ENCODE measurements at regions not wholly inside any gene's neighbourhood (a gene's known extent, or its start where the extent isn't known, plus 50 kb on each side); places are given as distances from the start of the nearest gene placed in this dataset.
"Not testable (repeated sequence)": the region's sequence is repeated elsewhere in the genome, so short reads cannot be mapped to it uniquely, and the experiment has no call there.

DNA sequence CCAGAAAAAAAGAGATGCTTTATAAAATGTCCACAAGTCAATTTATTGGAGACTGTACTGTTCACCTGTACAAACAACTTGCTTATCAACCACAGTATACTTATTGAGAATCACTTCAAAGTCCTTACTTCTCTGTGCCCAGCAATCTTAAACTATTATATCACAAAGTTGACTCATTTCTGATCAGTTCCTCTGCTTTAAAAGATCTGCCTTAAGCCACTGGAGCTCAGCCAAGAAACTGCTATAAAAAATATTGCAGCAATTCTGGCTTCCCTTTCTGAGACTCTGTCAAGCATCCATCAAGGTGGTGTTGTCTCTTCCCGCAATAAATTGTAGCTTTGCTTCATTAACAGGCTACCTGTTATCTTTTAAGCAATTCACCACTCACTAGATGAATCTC, 375.2 kb upstream of the SPHKAP start:
- no peak for DNase-seq (ENCODE audit: extremely low read depth in 1 of 11, low read depth in 9 of 11, low spot score in 4 of 11)

DNA sequence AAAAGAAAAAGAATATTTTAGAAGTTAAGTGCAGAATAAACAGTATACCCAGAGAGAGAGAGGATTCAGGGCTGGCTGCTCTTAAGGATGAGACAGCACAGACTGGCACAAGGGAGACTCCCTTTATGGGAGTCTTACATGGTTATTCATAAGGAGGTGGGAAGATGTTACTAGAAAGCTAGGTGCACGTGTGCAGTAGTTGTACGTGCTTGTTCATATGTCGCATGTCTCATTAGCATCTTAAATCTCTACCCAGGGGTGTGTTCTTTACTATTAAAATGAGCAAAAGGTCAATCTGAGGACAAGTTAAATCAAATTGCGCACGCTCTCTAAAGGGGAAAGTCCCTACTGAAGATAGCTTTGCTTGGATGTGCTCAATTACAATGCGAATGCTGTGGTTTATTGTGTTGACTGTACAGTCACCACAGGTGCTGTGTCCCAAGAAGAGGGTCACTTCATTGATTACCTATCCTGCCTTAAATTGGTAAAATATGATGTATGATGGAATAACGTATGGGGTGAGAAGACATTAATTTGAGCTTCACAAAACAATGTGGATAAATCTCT, 368.0 kb upstream of the SPHKAP start:
- DNase-seq (ENCODE audit: extremely low read depth in 1 of 11, low read depth in 9 of 11, low spot score in 4 of 11): no peak

DNA sequence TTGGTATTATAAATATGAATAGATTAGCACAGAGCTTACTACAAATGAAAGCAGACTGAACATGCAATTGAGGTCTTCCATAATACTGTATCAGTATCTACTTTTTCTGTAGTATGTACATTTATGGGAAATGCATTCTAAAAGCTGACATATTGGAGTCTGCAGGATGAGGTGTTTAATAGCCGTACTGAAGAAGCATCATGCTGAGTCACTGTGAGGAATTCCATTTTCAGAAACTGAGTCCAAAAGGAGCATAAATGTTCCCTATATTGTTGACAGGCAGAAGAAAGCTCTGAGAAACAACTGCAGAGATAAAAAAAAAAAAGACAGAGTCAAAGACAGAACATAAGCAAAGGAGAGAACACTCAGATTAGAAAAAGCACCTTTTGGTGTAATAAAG, 366.7 kb upstream of the SPHKAP start:
- DNase-seq (ENCODE audit: extremely low read depth in 1 of 11, low read depth in 9 of 11, low spot score in 4 of 11): no peak

DNA sequence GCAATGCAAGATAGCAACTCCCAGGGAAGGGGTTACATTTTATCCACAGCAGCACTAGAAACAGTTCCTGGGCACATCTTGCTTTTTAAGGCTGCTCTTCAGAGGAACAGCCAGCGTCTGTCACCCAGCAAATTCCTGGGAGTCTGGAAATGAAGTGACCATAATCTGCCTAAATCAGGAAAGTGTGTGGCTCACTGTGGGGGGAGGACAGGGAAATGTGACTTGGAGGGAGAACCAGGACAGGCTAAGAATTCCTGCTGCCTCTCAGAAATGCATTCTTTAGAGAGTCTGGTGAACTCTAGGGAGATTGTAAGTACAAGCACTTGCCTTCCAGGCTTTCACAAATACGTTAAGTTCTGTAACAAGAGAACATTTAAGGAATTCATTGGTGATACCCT, 364.3 kb upstream of the SPHKAP start:
- DNase-seq (ENCODE audit: extremely low read depth in 1 of 11, low read depth in 9 of 11, low spot score in 4 of 11): no peak

DNA sequence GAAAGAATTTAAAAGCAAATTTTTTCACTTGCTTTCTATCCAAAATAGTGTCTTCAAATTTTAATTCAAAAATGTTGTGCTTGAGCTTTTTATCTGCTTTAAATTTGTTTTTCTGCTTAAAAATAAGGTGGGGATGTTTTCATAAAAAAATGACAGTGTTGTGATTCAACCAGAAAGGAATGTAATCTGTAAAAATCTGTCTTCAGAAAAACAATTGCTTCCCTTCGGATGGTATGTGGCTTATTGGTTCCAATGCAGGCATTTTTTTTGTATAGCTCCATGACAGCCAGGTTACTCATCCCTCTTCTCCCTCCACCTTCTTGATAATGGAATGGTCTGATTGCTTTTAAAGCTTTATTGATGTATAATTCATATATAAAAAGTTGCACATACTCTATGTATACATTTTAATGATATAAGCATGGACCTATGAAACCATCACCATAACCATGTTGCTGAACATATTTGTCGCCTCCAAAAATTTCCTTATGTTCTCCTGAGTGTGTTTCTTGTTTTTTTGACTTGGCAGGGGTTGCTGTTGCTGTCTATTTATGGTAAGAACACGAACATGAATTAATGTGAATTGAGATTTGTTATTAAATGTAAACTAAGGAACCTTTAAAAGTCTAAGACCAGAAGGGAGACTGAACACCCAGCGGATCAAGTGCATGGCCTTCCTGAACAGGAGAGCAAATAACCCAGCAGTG, 363.7 kb upstream of the SPHKAP start:
- no peak for DNase-seq (ENCODE audit: extremely low read depth in 1 of 11, low read depth in 9 of 11, low spot score in 4 of 11)

DNA sequence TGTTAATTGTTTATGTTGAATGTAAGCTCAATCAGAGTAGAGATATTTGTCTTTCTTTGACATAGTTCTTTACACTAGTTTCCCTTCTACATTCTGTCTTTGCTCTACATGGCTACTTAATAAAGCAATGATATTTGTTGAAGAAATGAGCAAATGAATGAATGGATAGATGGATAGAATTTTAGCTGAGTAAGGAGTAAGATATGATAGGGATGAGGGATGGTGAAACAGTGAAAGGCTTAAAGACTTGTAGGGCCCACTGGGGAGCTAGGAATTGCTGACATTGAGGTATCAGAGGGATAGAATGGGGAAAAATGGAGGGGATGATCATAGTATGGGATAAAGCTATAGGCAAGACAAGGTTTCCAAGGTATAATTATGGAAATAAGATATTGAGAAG, 361.6 kb upstream of the SPHKAP start:
- DNase-seq (ENCODE audit: extremely low read depth in 1 of 11, low read depth in 9 of 11, low spot score in 4 of 11): no peak

DNA sequence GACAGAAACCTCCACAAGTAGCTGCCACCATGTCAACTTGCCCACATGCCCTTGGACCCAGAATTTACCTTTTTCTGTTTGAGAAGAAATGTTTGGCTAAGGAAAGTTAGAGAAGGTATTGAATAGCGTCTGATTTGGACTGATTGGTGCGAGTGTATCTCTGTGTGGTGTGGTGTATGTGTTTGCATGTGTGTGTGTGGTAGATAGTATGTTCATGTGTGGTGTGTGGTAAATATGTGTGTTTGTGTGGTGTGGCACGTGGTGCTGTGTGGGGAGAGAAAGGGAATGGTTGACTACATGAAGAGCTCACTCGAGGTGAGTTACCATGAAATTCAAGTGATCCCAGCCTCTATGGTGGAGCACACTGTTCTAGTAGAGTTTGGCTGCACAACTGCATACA, 360.8 kb upstream of the SPHKAP start:
- no peak for DNase-seq (ENCODE audit: extremely low read depth in 1 of 11, low read depth in 9 of 11, low spot score in 4 of 11)

DNA sequence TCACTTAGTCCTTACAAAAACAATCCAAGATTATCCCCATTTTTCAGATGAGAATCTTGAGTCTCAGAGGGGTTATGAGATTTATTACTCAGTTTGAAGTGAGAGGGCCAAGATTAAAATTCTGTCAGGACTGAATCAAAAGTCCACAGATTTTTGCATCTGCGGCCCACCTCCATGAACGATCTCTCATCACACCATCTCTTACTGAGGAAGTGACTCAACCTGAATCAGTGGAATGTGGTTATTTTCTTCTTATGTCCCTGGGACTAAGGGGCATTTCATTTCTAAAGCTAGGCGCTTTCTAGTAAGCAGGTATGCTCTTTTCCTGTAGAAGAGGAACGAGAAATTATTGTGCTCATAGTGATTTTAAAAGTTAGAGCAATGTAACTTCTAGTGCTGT, 360.3 kb upstream of the SPHKAP start:
- no peak for DNase-seq (ENCODE audit: extremely low read depth in 1 of 11, low read depth in 9 of 11, low spot score in 4 of 11)

DNA sequence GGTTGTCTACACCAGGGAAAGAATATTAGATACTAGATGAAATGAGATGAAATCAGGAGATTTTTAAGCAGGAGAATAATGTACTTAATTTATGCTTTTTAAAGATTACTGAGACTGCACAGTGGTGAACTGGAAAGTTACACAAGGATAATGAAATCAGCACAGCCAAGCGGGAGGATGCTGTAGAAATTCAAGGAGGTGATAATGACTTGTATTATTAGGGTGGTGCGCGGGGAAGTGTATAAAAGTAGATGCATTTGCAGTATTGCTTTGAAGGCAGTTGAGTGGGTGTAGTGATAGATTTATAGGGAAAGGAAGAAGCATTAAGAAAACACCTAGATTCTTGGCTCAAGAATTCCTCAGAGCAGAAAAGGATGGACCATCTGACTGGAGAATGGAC, 359.5 kb upstream of the SPHKAP start:
- no peak for DNase-seq (ENCODE audit: extremely low read depth in 1 of 11, low read depth in 9 of 11, low spot score in 4 of 11)

DNA sequence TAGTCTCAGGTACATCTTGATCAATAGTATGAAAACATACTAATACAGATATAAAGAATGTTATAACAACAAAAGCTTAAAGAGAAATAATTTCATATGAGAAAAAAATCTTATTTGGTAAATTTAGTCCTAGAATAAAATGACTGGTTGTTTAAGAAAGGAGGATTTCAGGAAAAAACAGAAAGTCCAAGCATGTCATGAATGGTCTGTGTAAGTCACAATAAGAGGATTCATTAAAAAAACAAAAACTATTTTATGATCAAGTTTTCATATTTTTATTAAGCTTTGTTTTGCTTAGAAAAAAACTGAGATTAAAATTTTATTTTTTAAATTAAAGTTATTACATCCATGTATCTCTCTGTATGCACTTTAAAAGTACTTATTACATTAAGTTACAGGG, 353.9 kb upstream of the SPHKAP start:
- no peak for DNase-seq (ENCODE audit: extremely low read depth in 1 of 11, low read depth in 9 of 11, low spot score in 4 of 11)

DNA sequence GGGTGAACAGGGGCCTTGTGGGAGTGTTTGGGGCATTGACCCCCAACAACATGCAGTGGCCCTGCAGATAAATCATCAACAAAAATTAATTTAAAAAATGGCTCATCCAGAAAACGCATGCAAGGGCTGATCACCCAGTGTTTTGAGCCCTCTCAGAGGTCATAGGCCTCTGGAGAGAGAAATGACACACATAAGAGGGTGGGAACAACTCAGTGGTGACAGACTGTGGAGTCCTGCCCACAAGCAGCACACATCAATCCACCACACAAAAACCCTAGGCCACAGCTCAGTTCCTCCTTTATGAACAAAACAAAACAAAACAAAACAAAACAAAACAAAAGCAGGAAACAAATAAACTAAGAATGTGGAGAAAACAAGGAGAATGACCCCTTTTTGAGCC, 351.7 kb upstream of the SPHKAP start:
- DNase-seq (ENCODE audit: extremely low read depth in 1 of 11, low read depth in 9 of 11, low spot score in 4 of 11): no peak

DNA sequence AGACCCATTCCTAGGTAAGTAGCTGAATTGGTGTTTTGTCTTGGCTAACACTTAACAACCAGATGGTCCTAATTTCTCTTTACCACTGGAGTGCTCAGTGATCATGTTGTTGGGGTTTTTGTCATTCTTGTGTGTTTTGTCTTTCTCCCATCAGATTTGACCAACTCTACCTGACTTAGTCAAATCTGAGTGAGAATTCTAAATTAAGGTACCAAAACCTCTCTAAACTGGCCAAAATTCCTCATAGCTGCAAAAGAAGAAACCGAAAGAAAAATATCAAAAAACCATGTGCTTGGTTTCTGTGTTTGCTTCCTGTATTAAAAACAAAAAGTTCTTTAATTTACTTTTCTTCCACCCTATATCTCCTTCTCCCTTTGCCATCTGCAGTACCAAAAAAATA, 350.7 kb upstream of the SPHKAP start:
- no peak for DNase-seq (ENCODE audit: extremely low read depth in 1 of 11, low read depth in 9 of 11, low spot score in 4 of 11)

DNA sequence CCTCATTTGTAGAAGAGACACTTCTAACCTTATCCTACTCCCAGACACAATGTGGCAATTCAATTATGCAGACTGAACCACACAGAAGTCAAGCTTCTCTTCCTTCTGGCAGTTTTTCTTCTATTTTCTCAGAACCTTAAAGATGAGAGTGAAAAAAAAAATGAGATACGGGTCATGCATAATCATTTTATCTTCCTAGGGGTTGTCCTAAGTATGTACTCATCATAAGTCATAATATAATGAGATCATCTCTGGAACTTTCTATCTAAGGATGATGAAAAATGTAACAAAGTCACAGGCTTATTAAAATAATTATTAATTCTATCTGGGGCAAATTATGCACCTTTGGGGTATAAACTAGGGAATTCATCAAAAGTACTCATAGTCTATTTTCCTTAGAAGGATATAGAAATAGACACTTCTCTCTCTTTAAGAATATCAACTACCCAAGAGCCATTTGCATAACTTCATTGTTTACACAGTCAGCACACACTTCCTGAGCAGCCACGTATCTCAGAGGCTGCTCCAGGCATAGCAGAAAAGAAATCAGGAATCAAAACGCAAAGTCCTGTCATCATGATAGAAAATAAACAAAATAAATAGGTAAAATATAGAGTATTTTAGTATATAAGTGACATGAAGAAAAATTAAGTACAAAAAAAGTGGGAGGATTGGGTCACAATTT, 345.9 kb upstream of the SPHKAP start:
- DNase-seq (ENCODE audit: extremely low read depth in 1 of 11, low read depth in 9 of 11, low spot score in 4 of 11): no peak

DNA sequence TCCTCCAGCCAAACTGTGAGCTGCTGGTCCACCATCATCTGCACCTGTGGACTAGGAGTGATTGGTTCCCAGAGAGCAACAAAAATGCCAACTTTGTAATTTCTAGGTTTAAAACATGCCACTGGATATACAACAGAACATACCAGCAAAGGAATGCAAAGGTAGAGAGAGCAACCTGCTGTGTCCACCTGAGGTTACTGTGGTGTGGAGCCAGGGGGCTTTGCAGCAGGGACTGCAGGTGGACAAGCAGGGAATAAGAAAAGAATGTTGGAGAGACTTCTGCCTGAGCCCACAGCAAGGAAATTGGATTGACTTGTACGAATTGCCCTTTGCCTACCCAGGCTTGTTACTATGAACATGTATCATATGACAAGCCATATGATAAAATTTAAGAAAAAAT, 345.2 kb upstream of the SPHKAP start:
- DNase-seq (ENCODE audit: extremely low read depth in 1 of 11, low read depth in 9 of 11, low spot score in 4 of 11): no peak

DNA sequence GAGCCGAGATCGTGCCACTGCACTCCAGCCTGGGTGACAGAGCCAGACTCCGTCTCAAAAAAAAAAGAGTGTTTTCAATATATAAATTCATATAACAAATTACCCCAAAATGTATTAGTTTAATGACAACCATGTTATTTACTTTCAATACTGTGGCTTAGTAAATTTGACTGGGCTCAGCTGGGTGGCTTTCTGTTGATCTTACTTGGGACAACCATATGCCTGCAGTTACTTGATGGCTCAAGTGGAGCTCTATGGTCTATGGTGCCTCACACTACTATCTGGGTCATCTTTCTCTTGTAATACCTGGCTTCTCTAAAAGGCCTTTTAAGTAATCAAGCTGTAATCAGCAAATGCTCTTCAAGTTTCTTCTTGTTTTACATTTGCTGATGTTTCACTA, 341.5 kb upstream of the SPHKAP start:
- DNase-seq (ENCODE audit: extremely low read depth in 1 of 11, low read depth in 9 of 11, low spot score in 4 of 11): no peak

DNA sequence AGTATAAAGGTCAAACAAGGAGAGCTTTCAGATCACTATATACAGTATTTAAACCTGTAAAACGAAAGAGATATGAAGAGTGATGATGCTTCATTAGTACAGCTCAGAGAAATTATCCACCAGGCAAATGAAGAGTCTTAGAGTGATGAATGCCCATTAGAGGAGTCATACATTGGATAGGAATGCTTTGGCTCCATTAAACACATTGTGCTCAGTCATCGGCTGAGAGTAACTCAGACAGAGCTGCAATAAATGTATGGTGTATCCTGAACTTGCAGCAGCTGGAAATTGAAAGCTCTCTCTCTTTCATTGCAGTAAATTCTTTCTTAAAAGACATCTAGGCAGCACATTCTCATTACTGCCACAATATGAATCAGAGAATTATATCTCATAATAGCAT, 340.8 kb upstream of the SPHKAP start:
- no peak for DNase-seq (ENCODE audit: extremely low read depth in 1 of 11, low read depth in 9 of 11, low spot score in 4 of 11)

DNA sequence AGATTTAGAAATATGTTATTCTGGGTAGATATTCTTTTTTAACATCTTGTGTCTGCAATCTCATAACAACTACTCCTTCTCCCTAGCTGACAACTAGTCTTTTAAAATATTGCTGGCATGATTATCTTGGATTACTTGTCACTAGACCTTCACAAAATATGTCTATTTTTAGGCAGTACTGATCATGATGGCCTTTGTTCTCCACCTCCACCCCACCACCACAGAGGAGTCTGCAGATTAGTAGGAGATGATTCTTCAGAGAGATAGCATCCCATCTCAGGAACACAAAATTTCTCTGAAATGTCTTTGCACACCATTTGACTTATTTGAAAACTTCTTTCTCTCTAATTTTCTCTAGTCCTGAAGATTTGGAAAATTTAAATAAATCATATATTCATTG, 338.1 kb upstream of the SPHKAP start:
- no peak for DNase-seq (ENCODE audit: extremely low read depth in 1 of 11, low read depth in 9 of 11, low spot score in 4 of 11)

DNA sequence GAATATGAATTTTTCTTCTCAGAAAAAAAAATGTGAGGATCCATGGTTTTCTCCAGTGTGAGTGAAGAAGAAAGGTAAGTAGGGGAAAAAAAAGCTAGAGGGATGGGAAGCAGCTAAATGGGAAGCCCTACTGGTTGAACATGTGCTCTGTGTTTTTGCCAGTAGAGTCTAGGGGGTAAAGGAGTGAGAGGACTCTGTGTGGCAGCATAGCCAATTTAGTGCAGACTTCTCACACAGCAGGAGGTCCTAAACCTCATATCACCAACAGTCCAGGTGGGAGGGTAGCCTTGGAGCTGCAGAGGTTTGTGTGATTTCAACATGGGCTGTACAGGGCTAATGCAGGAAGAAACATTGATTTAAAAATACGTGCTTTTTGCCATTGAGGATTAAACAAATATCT, 334.5 kb upstream of the SPHKAP start:
- no peak for DNase-seq (ENCODE audit: extremely low read depth in 1 of 11, low read depth in 9 of 11, low spot score in 4 of 11)

DNA sequence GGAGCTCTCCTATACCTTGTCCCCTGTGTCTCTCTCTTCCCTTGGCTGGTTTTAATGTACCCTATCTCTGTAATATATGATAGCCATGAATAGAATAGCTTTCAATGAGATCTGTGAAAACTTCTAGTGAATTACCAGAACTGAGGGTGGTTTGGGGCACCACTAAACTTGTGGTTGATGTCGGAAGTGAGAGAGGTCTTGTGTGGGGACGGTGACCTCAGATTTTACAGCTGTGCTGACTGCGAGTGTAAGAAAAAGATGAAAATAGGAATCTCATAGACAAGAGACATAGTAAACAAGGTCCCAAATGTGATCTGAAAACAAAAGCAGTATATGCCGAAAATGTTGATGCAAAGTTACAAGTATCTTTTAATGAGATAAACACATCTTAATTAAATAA, 332.0 kb upstream of the SPHKAP start:
- not testable (repeated sequence) for DNase-seq (ENCODE audit: extremely low read depth in 1 of 11, low read depth in 9 of 11, low spot score in 4 of 11)

DNA sequence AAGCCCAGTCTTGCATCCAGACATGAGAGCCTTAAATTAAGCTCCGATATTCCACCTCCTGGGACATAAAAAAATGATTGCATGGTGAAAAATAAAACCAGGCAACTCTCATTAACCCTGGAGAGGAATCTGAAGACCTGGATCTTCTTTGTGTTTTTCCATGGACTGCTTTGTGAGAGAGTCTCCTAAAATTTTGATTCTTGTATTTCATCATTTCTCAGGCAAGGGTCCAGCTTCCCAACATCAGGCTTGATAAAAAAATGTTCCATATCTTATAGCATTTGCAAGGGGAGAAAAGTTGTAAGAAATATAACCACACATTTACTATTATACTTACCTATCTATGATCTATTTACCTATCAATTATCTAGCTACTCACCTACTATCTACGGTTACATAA, 327.5 kb upstream of the SPHKAP start:
- no peak for DNase-seq (ENCODE audit: extremely low read depth in 1 of 11, low read depth in 9 of 11, low spot score in 4 of 11)

DNA sequence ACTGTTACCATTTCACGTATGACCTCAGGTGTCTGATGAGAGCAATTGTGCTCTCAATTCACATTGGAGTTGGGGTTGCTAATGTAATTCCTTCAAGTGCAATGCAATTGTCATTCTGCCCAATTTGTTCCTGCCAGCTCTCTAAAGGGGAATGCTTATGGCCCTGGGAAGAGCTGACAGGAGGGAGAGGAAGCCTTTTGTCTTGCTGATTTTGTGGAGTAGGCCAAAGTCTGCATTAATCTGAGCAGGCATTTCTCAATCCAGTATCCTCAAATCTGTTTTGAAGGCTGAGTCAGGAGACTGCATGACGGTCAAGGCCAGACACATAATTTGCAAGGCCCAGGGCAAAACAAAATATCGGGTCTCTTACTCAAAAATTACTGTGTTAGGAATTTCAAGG, 326.4 kb upstream of the SPHKAP start:
- no peak for DNase-seq (ENCODE audit: extremely low read depth in 1 of 11, low read depth in 9 of 11, low spot score in 4 of 11)

Data from renal cortex interstitium (tissue), 11 donors.